CD4-positive, alpha-beta T cell (primary cell): ENCODE measurements at regions not wholly inside any gene's neighbourhood (a gene's known extent, or its start where the extent isn't known, plus 50 kb on each side); places are given as distances from the start of the nearest gene placed in this dataset.

ENCODE experiments used
- ATAC-seq: fragments of 200-7000 bp; cut with Tn5 transposase; one replicate; pipeline ENCODE4 v1.10.0; 2022; ENCODE audit warnings: mild to moderate bottlenecking; ENCODE audit not compliant: poor library complexity
- CTCF ChIA-PET: fragments of 350-600 bp; sonication (Branson Sonifier 250); formaldehyde crosslinking; loops from one replicate; lab custom pipeline; 2021; ENCODE audit warnings: antibody characterized with exemption, inconsistent platforms; lab: Charles Lee
- POLR2A ChIA-PET: fragments of 350-600 bp; sonication (Branson Sonifier 250); formaldehyde crosslinking; loops from one replicate; lab custom pipeline; 2021; ENCODE audit warnings: antibody characterized with exemption, inconsistent platforms; lab: Charles Lee
- DNase-seq, 14 experiments: peaks; one replicate each; pipeline ENCODE4 v3.0.0-alpha.2; 2013 to 2020; ENCODE audit warnings: mixed read lengths in 2 of 14
- H3K27ac ChIP-seq, 2 donors: one replicate each; pipeline versions ENCODE4 v1.5.1 to v1.7.0; 2013; ENCODE audit warnings: low read length in 2 of 2, low read depth in 1 of 2, mild to moderate bottlenecking in 1 of 2
- H3K27me3 ChIP-seq, 2 experiments: 1 replicate in 1 of 2; 2 replicates in 1 of 2; pipeline versions ENCODE4 v1.6.1 to v1.7.0; 2013; ENCODE audit warnings: low read length in 2 of 2, control low read depth in 1 of 2, mild to moderate bottlenecking in 1 of 2, moderate library complexity in 1 of 2; ENCODE audit not compliant: insufficient read depth in 2 of 2, control insufficient read depth in 1 of 2
- H3K36me3 ChIP-seq: one replicate; pipeline ENCODE4 v1.6.1; 2013; ENCODE audit warnings: low read length, control low read depth; ENCODE audit not compliant: insufficient read depth
- H3K4me1 ChIP-seq: one replicate; pipeline ENCODE4 v1.6.1; 2013; ENCODE audit warnings: low read length, control low read depth; ENCODE audit not compliant: insufficient read depth
- H3K4me3 ChIP-seq: one replicate; pipeline ENCODE4 v1.5.1; 2013; ENCODE audit warnings: mild to moderate bottlenecking, low read length, moderate library complexity
- H3K9me3 ChIP-seq, 2 experiments: 1 replicate in 1 of 2; 2 replicates in 1 of 2; pipeline versions ENCODE4 v1.6.1 to v1.7.0; 2013; ENCODE audit warnings: low read length in 2 of 2, mild to moderate bottlenecking in 2 of 2, control low read depth in 1 of 2, moderate library complexity in 1 of 2; ENCODE audit not compliant: control insufficient read depth in 1 of 2, insufficient read depth in 1 of 2
- H3K27ac Mint-ChIP-seq: one replicate; pipeline ENCODE4 v1.8.0; 2020; ENCODE audit warnings: mixed read lengths
- H3K27me3 Mint-ChIP-seq: one replicate; pipeline ENCODE4 v1.8.0; 2021; ENCODE audit warnings: mixed read lengths
- H3K36me3 Mint-ChIP-seq: one replicate; pipeline ENCODE4 v1.8.0; 2021; ENCODE audit warnings: low read depth, mixed read lengths
- H3K4me1 Mint-ChIP-seq: one replicate; pipeline ENCODE4 v1.8.0; 2021; ENCODE audit warnings: low read depth, mixed read lengths
- H3K4me3 Mint-ChIP-seq: one replicate; pipeline ENCODE4 v1.8.0; 2020; ENCODE audit warnings: mild to moderate bottlenecking, mixed read lengths
- H3K9me3 Mint-ChIP-seq: one replicate; pipeline ENCODE4 v1.8.0; 2020; ENCODE audit warnings: mixed read lengths
- CTCF ChIP-seq: fragments of 200-600 bp; IDR thresholded peaks from one replicate; pipeline ENCODE4 v1.8.0; 2022; ENCODE audit warnings: antibody characterized with exemption, mild to moderate bottlenecking
- intact Hi-C, 2 experiments: fragments of 100-400 bp; cut with DNase I in 1 of 2; cut with micrococcal nuclease in 1 of 2; formaldehyde crosslinking; loops; one replicate each; pipeline versions ENCODE4 v1.15.1 to v1.9.0; 2023 to 2025; cut with DNase I, micrococcal nuclease

GRCh38 chrX:39445336-39445735 is 644.1 kb downstream of the MID1IP1 start:
- intact Hi-C loops: loop anchor here (5.0 kb wide), 1 partner anchor 183 kb away; no protein-coding TSS in a partner anchor
- H3K4me1 Mint-ChIP-seq: peaks cover 37% of the 10 kb centered on the region
- Histone ChIP-seq H3K4me3 (no peak overlapping the region), H3K4me1 (peaks cover 6% of the 10 kb centered on the region), H3K27me3 (no peaks in the 10 kb centered on the region), H3K9me3 (no peaks in the 10 kb centered on the region), H3K27ac (no peak overlapping the region), H3K36me3 (no peaks in the 10 kb centered on the region)
- DNase-seq: peak; percentile 2 to 67 (median 29)
- no peaks in the 10 kb centered on the region for H3K36me3 Mint-ChIP-seq
- H3K4me3 Mint-ChIP-seq: no peak overlapping the region
- no peak for ATAC-seq
- no peak overlapping the region for H3K27ac Mint-ChIP-seq
- H3K9me3 Mint-ChIP-seq: no peaks in the 10 kb centered on the region
- ChIA-PET CTCF (interaction anchor here (1.4 kb wide), 1 partner anchor 112 kb away, joined by 3 read pairs; no protein-coding TSS in a partner anchor), POLR2A (no interaction called here)
- H3K27me3 Mint-ChIP-seq: no peaks in the 10 kb centered on the region
- no peak for TF ChIP-seq CTCF

- Histone ChIP-seq H3K4me3 (no peak overlapping the region), H3K27me3 (no peaks in the 10 kb centered on the region), H3K9me3 (no peaks in the 10 kb centered on the region), H3K4me1 (peaks cover 7% of the 10 kb centered on the region), H3K27ac (no peak overlapping the region), H3K36me3 (no peaks in the 10 kb centered on the region)
- ATAC-seq: no peak
- POLR2A ChIA-PET: no interaction called here
- intact Hi-C loops: loop anchor here (5.0 kb wide), 1 partner anchor 187 kb away; no protein-coding TSS in a partner anchor
- Mint-ChIP-seq H3K27ac (no peak overlapping the region), H3K4me1 (peaks cover 34% of the 10 kb centered on the region), H3K4me3 (no peak overlapping the region), H3K27me3 (no peaks in the 10 kb centered on the region), H3K9me3 (no peaks in the 10 kb centered on the region), H3K36me3 (no peaks in the 10 kb centered on the region)
- CTCF ChIA-PET: no interaction called here
- DNase-seq: no peak
- no peak for TF ChIP-seq CTCF
Measured at GRCh38 chrX:39449352-39449751, 648.1 kb downstream of the MID1IP1 start.

- Mint-ChIP-seq H3K4me1 (peaks cover 30% of the 10 kb centered on the region), H3K9me3 (no peaks in the 10 kb centered on the region), H3K27ac (no peak overlapping the region), H3K27me3 (no peaks in the 10 kb centered on the region), H3K4me3 (no peak overlapping the region), H3K36me3 (no peaks in the 10 kb centered on the region)
- no peaks in the 10 kb centered on the region for H3K36me3 ChIP-seq
- ATAC-seq: peak; percentile 57
- no peak for TF ChIP-seq CTCF
- intact Hi-C loops: no loop called here
- ChIA-PET POLR2A (no interaction called here), CTCF (no interaction called here)
- peak in 8 of 14 experiments; percentile 3 to 37 (median 12) for DNase-seq
- H3K4me1 ChIP-seq: peaks cover 7% of the 10 kb centered on the region
- H3K4me3 ChIP-seq: no peak overlapping the region
- H3K27ac ChIP-seq: no peak overlapping the region
- H3K27me3 ChIP-seq: no peaks in the 10 kb centered on the region
- H3K9me3 ChIP-seq: no peaks in the 10 kb centered on the region
Measured at GRCh38 chrX:39450234-39450977, 647.4 kb downstream of the BCOR start.
